Ovary (tissue), 3 donors: ENCODE measurements at regions not wholly inside any gene's neighbourhood (a gene's known extent, or its start where the extent isn't known, plus 50 kb on each side); places are given as distances from the start of the nearest gene placed in this dataset.

Source experiments
- EP300 ChIP-seq: sonication (generic); formaldehyde crosslinking; IDR thresholded peaks from one replicate; pipeline ENCODE4 v1.6.1; 2017; ENCODE audit warnings: antibody characterized with exemption
- TF ChIP-seq, protein P1 (sequence below), 3 donors: fragments of 450-650 bp in 2 of 3; fragments of 200-600 bp in 1 of 3; IDR thresholded peaks; one replicate each; pipeline versions ENCODE4 v1.5.1 to v1.8.0; 2016 to 2022; ENCODE audit warnings: antibody characterized with exemption in 3 of 3, mild to moderate bottlenecking in 1 of 3
- donor health status: DM: no; HTN: no; CAD: no.

DNA sequence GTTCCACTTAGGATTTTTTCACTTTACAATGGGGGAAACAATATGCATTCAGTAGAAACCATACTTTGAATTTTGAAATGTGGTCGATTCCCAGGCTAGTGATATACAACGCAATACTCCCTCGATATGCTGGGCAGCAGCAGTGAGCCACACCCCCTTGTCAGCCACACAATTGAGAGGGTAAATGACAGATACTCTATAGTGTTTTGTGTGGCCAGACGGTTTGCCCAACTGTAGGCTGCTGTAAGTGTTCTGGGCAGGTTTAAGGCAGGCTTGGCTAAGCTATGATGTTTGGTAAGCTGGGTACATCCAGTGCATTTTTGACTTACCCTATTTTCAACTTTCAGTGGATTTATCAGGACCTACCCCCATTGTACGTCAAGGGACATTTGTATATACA lies 169.6 kb upstream of the KIAA1217 start:
- TF ChIP-seq, protein P1, sequence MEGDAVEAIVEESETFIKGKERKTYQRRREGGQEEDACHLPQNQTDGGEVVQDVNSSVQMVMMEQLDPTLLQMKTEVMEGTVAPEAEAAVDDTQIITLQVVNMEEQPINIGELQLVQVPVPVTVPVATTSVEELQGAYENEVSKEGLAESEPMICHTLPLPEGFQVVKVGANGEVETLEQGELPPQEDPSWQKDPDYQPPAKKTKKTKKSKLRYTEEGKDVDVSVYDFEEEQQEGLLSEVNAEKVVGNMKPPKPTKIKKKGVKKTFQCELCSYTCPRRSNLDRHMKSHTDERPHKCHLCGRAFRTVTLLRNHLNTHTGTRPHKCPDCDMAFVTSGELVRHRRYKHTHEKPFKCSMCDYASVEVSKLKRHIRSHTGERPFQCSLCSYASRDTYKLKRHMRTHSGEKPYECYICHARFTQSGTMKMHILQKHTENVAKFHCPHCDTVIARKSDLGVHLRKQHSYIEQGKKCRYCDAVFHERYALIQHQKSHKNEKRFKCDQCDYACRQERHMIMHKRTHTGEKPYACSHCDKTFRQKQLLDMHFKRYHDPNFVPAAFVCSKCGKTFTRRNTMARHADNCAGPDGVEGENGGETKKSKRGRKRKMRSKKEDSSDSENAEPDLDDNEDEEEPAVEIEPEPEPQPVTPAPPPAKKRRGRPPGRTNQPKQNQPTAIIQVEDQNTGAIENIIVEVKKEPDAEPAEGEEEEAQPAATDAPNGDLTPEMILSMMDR (IDR thresholded peaks at IDR 0.05): no peak
- no peak for TF ChIP-seq EP300
